Muscle layer of colon (tissue), 2 donors: ENCODE measurements at regions not wholly inside any gene's neighbourhood (a gene's known extent, or its start where the extent isn't known, plus 50 kb on each side); places are given as distances from the start of the nearest gene placed in this dataset.

Source experiments
- H3K27ac ChIP-seq: one replicate; pipeline ENCODE4 v1.7.0; 2013; ENCODE audit warnings: low read depth, mild to moderate bottlenecking, low read length, moderate library complexity
- H3K27me3 ChIP-seq, 2 donors: one replicate each; pipeline ENCODE4 v1.7.0; 2013; ENCODE audit warnings: low read length in 2 of 2, mild to moderate bottlenecking in 2 of 2; ENCODE audit not compliant: insufficient read depth in 2 of 2, control insufficient read depth in 1 of 2
- H3K36me3 ChIP-seq: one replicate; pipeline ENCODE4 v1.7.0; 2013; ENCODE audit warnings: mild to moderate bottlenecking, low read length; ENCODE audit not compliant: insufficient read depth
- H3K4me1 ChIP-seq: one replicate; pipeline ENCODE4 v1.7.0; 2013; ENCODE audit warnings: mild to moderate bottlenecking, low read length; ENCODE audit not compliant: insufficient read depth
- H3K4me3 ChIP-seq, 2 donors: one replicate each; pipeline ENCODE4 v1.7.0; 2013; ENCODE audit warnings: low read length in 2 of 2, low read depth in 1 of 2, mild to moderate bottlenecking in 1 of 2, moderate library complexity in 1 of 2
- H3K9ac ChIP-seq: one replicate; pipeline ENCODE4 v1.7.0; 2013; ENCODE audit warnings: low read length
- H3K9me3 ChIP-seq: one replicate; pipeline ENCODE4 v1.7.0; 2013; ENCODE audit warnings: mild to moderate bottlenecking, low read length
- donor health status: abdominal sarcoma.
- donor health status: Adenocarcinoma of cecum.

GRCh38 chr11:100625041-100625440, 62.0 kb upstream of the ARHGAP42 start:
- Histone ChIP-seq H3K4me3 (no peak overlapping the region), H3K4me1 (no peaks in the 10 kb centered on the region), H3K27ac (no peak overlapping the region), H3K9me3 (no peaks in the 10 kb centered on the region), H3K27me3 (no peaks in the 10 kb centered on the region), H3K9ac (no peak overlapping the region), H3K36me3 (no peaks in the 10 kb centered on the region)

- H3K27me3 ChIP-seq, result no peaks in the 10 kb centered on the region
- H3K9me3 ChIP-seq, result no peaks in the 10 kb centered on the region
- no peak overlapping the region for H3K4me3 ChIP-seq
- H3K27ac ChIP-seq, result no peak overlapping the region
- no peaks in the 10 kb centered on the region for H3K36me3 ChIP-seq
- no peak overlapping the region for H3K9ac ChIP-seq
- H3K4me1 ChIP-seq, result peaks cover 9% of the 10 kb centered on the region
These were observed 57.4 kb upstream of the ARHGAP42 start for GRCh38 chr11:100629671-100630070.

GRCh38 chr11:100630898-100631297, 56.2 kb upstream of the ARHGAP42 start:
- H3K4me1 ChIP-seq, result peaks cover 9% of the 10 kb centered on the region
- H3K36me3 ChIP-seq, result no peaks in the 10 kb centered on the region
- no peak overlapping the region for H3K9ac ChIP-seq
- H3K4me3 ChIP-seq, result no peak overlapping the region
- no peaks in the 10 kb centered on the region for H3K27me3 ChIP-seq
- no peak overlapping the region for H3K27ac ChIP-seq
- H3K9me3 ChIP-seq, result no peaks in the 10 kb centered on the region

- H3K36me3 ChIP-seq, result no peaks in the 10 kb centered on the region
- H3K27ac ChIP-seq, result no peak overlapping the region
- no peak overlapping the region for H3K9ac ChIP-seq
- peaks cover 9% of the 10 kb centered on the region for H3K4me1 ChIP-seq
- H3K27me3 ChIP-seq, result no peaks in the 10 kb centered on the region
- no peak overlapping the region for H3K4me3 ChIP-seq
- H3K9me3 ChIP-seq, result no peaks in the 10 kb centered on the region
These were observed 55.8 kb upstream of the ARHGAP42 start for GRCh38 chr11:100631316-100631715.

GRCh38 chr11:100632941-100633452, 54.1 kb upstream of the ARHGAP42 start:
- no peak overlapping the region for H3K27ac ChIP-seq
- H3K36me3 ChIP-seq, result no peaks in the 10 kb centered on the region
- H3K9ac ChIP-seq, result no peak overlapping the region
- no peak overlapping the region for H3K4me3 ChIP-seq
- H3K9me3 ChIP-seq, result no peaks in the 10 kb centered on the region
- H3K4me1 ChIP-seq, result peaks cover 9% of the 10 kb centered on the region
- no peaks in the 10 kb centered on the region for H3K27me3 ChIP-seq

- no peaks in the 10 kb centered on the region for H3K9me3 ChIP-seq
- peaks cover 9% of the 10 kb centered on the region for H3K4me1 ChIP-seq
- H3K36me3 ChIP-seq, result no peaks in the 10 kb centered on the region
- H3K27me3 ChIP-seq, result no peaks in the 10 kb centered on the region
- H3K9ac ChIP-seq, result no peak overlapping the region
- no peak overlapping the region for H3K27ac ChIP-seq
- no peak overlapping the region for H3K4me3 ChIP-seq
These were observed 51.9 kb upstream of the ARHGAP42 start for GRCh38 chr11:100635194-100635593.

- Histone ChIP-seq H3K9me3 (no peaks in the 10 kb centered on the region), H3K4me3 (no peak overlapping the region), H3K4me1 (peaks cover 9% of the 10 kb centered on the region), H3K9ac (no peak overlapping the region), H3K36me3 (no peaks in the 10 kb centered on the region), H3K27me3 (no peaks in the 10 kb centered on the region), H3K27ac (no peak overlapping the region)
These were observed 50.6 kb upstream of the ARHGAP42 start for GRCh38 chr11:100636536-100636935.
